ENCODE measurements at regions not wholly inside any gene's neighbourhood (a gene's known extent, or its start where the extent isn't known, plus 50 kb on each side); places are given as distances from the start of the nearest gene placed in this dataset.

GRCh38 chr2:75348307-75348706 lies 149.0 kb upstream of the TACR1 start:
- TF ChIP-seq, protein P1, sequence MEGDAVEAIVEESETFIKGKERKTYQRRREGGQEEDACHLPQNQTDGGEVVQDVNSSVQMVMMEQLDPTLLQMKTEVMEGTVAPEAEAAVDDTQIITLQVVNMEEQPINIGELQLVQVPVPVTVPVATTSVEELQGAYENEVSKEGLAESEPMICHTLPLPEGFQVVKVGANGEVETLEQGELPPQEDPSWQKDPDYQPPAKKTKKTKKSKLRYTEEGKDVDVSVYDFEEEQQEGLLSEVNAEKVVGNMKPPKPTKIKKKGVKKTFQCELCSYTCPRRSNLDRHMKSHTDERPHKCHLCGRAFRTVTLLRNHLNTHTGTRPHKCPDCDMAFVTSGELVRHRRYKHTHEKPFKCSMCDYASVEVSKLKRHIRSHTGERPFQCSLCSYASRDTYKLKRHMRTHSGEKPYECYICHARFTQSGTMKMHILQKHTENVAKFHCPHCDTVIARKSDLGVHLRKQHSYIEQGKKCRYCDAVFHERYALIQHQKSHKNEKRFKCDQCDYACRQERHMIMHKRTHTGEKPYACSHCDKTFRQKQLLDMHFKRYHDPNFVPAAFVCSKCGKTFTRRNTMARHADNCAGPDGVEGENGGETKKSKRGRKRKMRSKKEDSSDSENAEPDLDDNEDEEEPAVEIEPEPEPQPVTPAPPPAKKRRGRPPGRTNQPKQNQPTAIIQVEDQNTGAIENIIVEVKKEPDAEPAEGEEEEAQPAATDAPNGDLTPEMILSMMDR (IDR thresholded peaks at IDR 0.05 in 8 of 11, conservative IDR thresholded peaks at IDR 0.05 in 3 of 11), result no peak
- no peak for TF ChIP-seq POLR2AphosphoS5 (IDR thresholded peaks at IDR 0.05)
- TF ChIP-seq POLR2A (IDR thresholded peaks at IDR 0.05), result no peak

Measured in spleen (tissue), 7 donors.